Renal cortical epithelial cell (primary cell): ENCODE measurements at regions not wholly inside any gene's neighbourhood (a gene's known extent, or its start where the extent isn't known, plus 50 kb on each side); places are given as distances from the start of the nearest gene placed in this dataset.
A peak's percentile ranks its signal among the peaks of the same experiment; 100 is the strongest.
"Not testable (repeated sequence)": the region's sequence is repeated elsewhere in the genome, so short reads cannot be mapped to it uniquely, and the experiment has no call there.

Source experiments
- DNase-seq: peaks from one replicate; pipeline ENCODE4 v3.0.0-alpha.2; 2011; ENCODE audit warnings: low read depth

DNA sequence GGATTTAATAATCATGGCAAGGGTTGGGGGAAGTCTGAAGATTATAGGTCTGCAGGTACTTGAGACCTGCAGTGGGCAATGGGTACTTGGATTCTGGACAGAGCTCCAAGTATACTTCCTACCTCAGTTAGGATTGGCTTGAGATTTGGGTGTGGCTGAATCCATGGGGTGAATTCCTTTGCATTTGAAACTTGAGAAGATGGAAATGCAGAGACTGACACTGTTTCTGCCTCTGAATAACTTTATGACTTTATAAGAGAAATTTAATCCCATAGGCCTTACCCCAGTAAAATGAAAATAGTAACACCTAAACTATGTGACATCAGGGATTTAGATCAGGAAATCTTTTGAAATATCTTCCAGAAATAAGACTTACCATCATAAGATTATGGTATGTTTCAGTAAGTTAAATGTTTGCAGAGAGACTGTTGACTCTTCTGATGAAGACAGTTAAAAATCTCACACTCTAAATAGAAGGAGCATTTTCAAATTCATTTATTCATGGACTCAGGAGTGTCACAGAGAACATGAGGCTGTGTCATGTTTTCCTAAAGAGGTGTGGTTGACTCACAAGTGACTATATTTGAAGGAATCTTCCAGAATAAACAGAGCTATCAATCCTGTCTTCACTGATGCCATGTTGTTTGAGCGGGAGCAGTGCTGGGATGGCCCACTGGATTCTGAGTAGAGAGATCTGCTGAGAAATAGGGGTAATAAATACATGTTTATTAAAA, 513.5 kb upstream of the NR3C2 start:
- DNase-seq: peak; percentile 40

DNA sequence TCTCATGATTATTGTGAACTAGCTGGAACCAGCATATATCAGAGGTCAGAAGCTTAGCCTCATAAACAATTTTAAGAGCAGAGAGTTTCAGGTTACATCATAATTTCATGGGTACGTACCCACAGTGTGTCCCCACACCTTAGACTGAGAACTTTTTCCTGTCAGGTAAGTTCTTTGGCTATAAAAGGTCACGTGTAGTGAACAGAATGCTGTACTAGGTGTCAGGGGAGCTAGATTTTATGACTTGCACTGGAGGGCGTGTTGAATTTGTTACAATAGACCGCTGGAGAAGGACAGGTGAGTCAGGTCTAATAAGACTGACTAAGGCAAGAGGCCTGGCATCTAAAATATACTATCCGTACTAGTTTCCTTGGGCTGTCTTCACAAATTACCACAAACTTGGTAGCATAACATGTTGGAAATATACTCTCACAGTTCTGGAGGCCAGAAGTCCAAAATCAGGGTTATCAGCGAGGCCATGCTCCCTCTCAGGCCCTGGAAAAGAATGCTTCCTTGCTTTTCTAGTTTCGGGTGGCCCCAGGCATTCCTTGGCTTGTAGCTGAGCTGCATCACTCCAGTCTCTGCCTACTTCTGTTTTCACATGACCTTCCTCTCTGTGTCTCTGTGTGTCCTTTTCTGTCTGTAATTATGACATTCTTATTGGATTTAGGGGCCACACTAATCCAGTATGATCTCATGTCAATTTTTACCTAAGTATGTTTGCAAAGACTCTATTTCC, 512.0 kb upstream of the NR3C2 start:
- DNase-seq: peak; percentile 73

DNA sequence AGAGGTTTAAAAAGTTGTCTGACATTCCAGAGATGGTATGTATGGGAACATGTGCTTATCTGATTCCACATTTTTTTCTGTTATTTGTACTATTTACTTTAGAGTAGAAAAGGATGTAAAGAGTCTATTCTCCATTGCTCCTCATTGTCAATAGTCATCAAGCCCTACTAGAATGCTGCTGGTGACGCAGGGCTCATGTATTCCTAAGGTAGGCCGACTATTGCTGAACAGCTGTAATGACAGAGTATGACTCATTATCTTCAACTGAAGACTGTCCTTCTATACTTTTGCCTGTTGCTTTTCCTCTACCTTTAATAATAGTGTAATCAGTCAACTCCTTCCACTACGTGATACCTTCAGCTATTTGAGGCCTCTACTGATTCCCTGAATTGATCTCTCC, 509.1 kb upstream of the NR3C2 start:
- DNase-seq: peak; percentile 22

DNA sequence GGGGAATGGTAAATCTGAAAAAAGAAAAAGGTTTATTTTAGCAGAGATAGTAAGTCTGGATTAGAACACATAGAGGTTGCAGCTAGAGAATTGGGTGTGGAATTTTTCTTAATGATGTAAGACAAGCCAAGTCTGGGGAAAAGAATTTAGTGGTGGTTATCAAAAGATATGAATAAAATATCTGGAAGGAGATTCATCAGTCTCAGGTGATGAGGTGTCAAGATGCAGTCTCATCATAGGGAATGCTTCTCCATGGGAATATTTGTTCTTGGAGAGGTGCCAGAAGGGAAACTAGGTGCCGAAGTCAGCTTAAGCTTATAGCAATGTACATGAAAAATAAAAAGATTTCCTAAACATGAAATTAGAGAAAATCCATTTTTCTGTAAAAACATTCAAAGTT, 504.1 kb upstream of the NR3C2 start:
- DNase-seq: no peak

DNA sequence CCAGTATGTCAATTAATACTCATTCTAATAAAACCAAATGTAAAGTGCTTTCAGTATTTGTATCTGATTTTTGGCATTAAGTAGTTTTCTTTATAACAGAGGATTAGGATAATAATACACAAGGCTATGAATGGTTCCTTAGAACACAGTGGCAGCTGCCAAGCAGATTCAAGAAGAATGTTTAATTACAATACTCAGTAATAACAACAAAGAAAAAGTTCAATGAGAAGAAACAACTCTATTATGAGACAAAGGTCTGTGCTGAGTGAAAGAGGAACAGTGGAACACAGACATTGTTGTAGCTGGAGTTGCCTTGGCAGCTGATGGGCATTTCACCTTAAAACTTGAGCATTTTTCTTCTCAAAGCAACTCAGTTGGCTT, 502.6 kb upstream of the NR3C2 start:
- DNase-seq: no peak

DNA sequence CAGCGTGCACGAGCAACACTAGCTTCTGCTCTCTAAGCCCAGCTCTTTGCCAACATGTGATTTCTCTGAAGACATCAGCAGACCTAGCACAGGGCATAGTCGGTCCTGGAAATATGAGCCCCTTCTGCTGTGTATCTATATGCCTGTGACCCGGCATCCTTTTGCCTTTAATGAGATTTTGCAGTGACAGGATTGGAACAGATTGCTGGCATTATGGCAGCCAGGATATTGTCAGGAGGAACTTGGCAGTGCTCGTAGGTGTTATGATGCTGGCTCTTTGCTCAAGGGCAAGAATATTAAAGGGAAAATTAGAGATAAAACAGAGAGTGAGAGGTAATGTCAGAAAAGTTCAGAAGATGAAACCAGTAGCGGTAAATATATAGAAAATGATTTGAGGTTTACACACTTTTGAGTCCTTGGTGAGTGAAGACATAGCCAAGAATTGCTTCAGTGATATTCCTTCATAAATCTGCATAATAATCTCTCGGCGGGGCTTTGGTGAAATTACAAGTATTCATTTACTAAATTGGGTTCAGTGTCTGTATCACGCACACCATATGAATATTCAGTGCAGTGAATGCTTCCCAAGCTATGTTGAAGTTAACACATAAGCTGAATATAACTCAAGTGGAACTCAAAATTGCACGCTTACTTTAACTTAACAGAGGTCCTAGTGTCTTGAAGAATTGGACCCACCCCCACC, 502.1 kb upstream of the NR3C2 start:
- no peak for DNase-seq

DNA sequence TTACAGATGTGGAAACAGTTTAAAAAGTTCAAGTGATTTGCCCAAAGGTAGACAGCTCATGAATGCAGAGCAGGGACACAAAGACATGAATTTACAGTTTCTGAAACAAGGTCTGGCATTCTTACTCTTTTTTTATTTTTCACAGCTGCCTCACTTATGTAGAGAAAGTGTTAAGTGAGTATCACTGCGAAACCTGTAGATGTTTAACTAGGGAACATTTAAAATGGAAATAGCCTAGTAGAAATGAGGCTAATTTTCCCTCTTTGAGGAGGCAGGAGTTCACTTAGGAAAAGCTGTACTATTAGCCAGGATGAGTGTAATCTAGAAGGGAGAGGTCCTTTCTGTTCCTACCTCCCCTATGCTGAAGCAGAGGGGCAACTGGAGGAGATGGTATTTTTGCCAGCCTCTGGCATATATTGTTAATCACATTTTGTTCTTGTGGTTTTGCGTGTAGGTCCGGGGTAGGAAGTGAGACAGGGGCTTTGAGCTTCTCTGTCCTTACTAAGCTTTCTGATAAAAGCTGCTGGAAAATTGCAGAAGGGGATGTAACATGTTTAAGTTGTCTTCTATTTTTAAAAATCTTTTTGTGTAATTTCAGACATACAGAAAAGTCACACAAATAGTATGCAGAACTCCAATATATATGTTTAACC, 492.8 kb upstream of the NR3C2 start:
- peak; percentile 56 for DNase-seq

DNA sequence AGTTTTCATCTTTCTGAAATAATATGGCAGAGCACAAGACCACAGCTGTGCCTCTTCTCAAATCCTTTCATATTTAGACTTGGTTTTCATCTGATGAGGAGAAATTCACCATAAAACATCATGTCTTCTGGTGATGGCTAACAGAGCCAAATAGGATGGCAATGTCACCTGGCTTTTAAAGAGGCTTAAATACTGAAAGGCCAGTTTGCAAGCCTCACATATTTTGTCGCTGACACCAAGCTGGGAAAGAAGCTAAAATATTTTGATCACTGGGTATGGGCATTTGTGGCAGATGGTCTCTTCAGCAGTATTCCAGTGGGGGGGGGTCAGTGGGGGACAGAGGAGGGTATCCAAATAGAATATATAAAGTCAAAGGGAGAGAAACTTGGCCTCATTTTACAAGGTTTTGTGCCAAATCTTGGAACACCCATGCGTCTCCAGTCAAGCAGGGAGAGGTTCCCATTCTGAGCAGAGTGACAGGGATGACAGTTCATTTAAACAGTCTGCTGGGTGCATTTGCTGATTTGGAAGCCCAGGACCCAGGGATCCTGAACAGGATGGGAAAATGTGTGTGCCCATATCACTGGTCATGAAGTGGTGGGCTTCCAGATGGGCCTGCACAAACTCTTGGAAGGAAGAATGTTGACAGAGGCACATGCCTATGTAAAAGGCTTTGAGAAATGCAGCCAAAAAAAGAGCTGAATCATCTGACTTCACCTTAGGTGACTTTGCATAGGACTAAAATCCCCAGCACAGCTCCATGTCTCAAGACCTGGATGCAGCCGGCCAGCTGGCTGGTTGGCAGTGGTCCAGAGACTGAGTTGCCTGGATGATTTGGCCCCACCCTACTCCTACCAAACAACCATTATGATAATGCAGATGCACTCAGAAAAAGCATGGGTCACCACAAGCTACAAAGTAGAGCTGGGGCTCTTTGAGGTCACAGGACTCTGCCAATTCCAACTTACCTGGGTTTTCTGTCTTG, 484.4 kb upstream of the NR3C2 start:
- peak; percentile 93 for DNase-seq

DNA sequence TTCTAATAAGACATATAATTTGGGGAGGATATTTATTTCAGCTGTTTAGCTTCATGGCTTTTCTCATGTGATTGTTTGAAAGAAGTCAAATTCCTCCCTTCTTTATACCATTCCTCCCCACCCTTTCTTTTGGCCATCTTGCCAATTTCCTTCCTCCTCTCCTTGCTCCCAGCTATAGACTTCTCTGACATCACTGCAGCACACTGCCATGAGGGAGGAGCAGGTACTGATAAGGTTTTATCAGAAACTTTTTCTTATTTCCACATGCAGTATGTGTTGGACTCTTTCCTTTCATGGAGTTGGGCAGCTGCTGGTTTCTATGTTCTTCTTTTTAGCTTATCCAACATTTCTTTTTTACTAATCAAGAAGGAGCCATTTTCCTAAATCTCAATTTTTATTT, 481.7 kb upstream of the NR3C2 start:
- no peak for DNase-seq

DNA sequence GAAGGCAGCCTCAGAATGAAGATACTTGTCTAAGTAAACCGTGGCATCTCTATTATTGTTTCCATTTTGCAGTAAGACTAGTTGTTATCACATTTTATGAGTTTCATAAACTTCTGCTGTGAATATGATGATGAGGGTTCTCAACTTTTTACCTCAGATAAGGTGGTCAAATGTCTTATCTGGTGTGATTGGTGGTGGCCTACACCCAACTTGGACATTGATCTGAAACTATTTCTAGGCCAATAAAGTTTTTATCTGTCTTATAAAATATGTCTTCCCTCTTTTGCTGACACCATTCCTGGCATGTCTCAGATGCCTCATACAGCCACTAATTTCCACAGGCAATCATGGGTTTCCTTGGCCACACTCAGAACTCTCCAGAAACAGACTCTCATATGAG, 480.3 kb upstream of the NR3C2 start:
- DNase-seq: no peak

DNA sequence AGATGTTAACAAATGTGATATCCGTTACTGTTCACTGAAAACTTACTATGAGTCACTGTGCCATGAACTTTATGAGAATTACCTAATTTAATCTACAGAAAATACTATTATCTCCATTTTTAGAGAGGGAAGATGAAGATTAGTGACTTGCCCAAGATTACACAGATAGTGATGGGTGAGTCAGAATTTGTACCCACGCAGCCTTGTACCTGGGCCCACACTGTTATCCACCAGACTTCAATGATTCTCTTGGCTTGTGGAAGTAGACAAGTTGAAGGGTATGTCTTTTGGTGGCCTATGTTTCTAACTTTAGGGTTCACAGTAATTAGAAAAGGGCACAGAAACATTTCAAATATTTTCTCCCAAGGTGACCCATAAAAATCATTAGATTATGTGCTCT, 472.5 kb upstream of the NR3C2 start:
- no peak for DNase-seq

DNA sequence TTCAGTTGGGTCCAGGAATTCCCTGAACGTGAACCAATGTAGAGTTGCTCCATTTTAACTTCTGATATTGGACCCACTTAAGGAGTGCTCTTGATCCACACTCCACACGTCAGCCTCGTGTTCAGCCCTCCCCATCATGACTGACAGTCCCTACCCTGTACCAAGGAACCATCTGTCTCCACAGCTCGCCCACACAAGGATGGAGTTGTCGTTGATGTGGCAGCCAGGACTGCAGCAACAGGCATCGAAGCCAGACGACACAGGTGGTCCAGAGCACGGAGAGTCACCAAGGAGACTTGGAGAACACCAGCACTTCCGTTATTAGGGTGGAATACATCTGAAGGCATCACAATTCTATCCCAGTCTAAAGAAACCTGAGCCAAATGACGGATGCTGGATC, 472.1 kb upstream of the NR3C2 start:
- DNase-seq: no peak

DNA sequence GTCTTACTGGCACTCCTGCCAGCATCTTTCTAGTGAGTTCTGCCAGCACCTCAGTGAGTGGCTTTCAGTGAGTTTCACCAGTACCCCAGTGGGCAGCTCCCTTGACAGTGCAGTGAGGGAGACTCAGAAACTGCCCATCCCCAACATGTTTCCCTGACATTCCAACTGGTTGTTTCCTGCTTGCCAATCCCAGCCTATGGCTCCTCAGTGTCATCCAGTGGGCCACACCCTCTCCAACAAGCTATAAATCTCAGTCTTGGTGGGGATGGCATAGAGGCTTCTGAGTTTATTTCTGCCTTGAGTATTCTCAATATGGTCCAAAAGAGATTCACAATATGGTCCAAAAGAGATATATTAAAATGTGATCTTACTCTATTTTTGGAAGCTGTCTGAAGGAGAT, 461.2 kb upstream of the NR3C2 start:
- no peak for DNase-seq

DNA sequence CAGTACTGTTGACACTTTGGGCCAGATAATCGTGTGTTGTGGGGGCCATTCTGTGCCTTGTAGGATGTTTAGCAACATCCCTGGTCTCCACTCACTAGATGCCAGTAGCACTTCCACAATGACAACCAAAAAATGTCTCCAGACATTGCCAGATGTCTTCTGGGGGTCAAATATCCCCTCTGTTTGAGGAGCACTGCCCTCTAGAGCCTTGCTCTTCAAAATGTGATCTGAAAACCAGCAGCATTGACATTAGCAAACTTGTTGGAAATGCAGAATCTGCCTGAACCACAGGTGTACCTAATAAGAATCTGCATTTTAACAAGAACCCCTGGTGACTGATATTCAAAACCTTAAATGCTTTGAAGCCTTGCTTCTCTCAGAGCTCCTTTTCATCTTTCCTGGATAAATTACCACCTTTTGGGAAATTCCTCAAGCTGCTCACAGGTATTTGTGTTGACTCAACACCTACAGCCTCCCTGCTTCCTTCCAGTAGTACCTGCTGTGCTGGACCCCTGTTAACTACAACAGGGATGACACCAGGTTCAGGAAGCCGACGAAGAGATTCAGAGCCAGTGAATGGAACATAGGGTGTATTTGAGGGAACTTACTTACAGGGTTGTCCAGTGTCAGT, 459.0 kb upstream of the NR3C2 start:
- no peak for DNase-seq

DNA sequence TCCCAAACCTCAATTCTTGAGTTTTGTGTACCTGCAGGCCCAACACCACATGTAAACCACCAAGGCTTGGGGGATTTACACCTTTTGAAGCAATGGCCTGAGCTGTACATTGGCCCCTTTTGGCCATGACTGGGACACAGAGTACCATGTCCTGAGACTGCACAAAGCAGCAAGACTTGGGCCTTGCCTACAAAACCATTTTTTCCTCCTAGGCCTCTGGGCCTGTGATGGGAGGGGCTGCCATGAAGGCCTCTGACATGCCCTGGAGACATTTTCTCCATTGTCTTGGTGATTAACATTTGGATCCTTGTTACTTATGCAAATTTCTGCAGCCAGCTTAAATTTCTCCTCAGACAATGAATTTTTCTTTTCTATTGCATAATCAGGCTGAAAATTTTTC, 455.9 kb upstream of the NR3C2 start:
- not testable (repeated sequence) for DNase-seq

DNA sequence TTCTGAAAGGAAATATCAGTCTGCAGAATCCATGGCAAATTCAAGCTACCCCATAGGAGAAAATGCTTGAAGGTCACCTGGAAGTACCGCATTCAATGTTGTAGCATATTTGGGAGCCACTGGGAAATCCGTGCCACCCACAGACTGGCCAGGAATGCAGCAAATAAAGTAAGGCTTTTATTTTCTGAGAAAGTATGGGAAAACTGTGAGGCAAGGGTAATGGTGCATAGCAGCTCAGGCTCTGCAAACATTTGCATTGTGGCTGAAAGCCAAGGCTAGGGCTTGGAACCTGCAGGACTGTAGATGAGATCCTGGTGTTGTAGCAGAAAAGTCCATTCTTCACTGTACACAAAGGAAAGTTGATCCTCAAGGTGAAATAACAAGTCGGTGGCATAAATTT, 450.9 kb upstream of the NR3C2 start:
- peak; percentile 94 for DNase-seq

DNA sequence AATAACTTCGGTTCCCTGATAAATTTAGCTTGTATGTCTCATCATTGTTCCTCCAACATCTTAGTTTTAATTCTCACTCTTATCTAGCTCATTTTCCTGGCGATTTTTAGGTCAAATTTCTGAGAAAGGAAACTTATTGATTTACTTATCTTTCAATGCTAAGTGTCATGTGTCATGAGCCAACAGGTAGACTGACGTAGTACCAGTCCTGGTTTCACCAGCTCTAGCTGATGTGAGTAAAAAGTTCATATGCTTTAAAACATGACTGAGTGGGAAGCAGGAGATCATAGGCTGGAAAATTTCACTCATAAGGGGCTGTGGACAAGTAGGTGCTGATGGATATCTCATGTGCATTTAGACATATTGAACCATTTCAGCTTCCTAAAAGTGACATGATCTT, 441.7 kb upstream of the NR3C2 start:
- no peak for DNase-seq

DNA sequence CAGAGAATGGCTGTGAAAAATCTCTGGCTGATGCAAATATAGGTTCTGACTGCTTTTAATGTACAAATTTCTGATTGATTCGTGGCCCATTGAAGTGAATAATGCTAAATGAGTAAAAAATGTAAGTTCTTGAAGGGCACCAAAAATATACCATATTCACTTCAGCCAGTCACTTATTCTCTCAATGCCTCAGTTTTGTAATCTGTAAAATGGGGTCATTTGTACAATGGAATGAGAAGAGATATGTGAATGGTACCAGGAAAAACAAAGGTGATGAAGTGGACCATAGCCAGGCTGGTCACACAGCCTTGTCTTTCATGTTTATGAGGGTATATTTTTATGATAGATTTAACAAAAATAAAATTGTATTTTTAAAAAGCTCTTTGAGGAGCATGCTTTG, 441.2 kb upstream of the NR3C2 start:
- no peak for DNase-seq

DNA sequence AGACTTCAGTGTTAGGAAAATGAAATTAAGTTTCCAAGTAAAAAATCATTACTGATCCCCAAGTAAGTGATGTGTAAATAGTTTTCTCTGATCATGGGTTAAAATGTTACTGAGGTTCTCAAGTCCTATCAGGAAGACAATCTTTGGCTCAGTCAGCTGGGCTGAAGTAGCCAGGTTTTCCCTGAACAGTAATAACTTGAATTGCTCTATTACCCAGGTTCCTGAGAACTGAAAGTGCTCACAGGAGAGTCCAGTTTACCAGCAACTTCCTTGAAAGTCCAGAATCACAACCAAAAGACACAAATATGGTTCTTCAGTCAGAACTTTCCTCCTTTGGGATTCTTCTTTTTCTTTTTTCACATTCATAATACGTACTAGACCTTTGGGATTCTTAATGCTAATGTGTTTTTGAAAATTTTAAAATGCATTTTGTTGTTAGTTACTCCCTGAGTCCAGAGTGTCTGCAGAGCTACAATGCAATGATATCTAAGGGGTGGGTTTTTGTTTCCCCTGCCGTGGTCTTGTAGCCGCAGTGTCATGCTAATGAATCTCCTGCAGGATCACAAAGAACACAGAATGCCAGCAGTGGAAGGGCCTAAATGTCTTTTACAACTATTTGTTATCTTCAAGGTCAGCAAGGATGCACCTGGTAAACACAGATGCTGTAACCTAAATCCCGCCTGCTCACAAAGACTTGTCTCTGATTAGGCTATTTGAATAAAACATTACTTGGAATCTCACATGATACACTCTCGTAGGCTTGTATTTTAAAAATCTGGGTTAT, 439.8 kb upstream of the NR3C2 start:
- no peak for DNase-seq

DNA sequence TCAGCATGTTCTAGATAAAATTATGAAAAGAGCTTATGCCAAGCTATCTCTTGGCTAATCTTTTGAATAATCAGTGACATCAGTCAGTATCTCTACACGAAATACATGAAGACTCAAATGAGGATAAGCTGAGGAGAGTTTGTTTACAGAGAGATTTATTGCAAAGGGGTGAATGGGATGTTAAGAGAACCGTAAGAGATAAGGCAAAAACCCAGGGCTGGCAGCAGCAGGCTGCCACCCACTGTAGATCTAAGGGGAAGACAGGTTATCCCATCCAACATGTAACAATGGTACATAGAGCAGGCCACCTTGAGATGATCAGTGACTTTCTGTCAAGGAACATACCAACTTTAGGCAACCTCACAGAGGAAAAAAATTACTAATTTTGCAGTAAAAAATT, 432.1 kb upstream of the NR3C2 start:
- no peak for DNase-seq
